ENCODE measurements at regions not wholly inside any gene's neighbourhood (a gene's known extent, or its start where the extent isn't known, plus 50 kb on each side); places are given as distances from the start of the nearest gene placed in this dataset.
"Not testable (repeated sequence)": the region's sequence is repeated elsewhere in the genome, so short reads cannot be mapped to it uniquely, and the experiment has no call there.

GRCh38 chr1:148402152-148403084 is 80.7 kb downstream of the PPIAL4G start (continued):
- TF ChIP-seq ARID4A (CRISPR knock-in tag; IDR thresholded peaks at IDR 0.05; ENCODE audit: borderline replicate concordance) (peak; percentile 39; the same call in 1 of the 2 replicates), ZBTB21 (CRISPR knock-in tag; IDR thresholded peaks at IDR 0.05) (peak; percentile 93), HMGXB4 (CRISPR knock-in tag; IDR thresholded peaks at IDR 0.05; ENCODE audit: borderline replicate concordance in 1 of 2, low read depth in 1 of 2) (peak; percentile 18 to 37; a peak in 1 of 4 replicates), KMT2A (CRISPR knock-in tag; IDR thresholded peaks at IDR 0.05) (0 out of 2 replicates have a peak, but pooled peaks have one; percentile 35), SOX13 (CRISPR knock-in tag; conservative IDR thresholded peaks at IDR 0.05 in 1 of 2, IDR thresholded peaks at IDR 0.05 in 1 of 2) (peak in 1 of 2 experiments; percentile 23; a peak in 1 of 4 replicates), JUND (CRISPR knock-in tag; IDR thresholded peaks at IDR 0.05) (0 out of 2 replicates have a peak, but pooled peaks have one; percentile 51), BATF2 (CRISPR knock-in tag; IDR thresholded peaks at IDR 0.05) (0 out of 2 replicates have a peak, but pooled peaks have one; percentile 33), ZHX1 (CRISPR knock-in tag; IDR thresholded peaks at IDR 0.05; ENCODE audit: low read depth) (0 out of 2 replicates have a peak, but pooled peaks have one; percentile 59), ELK4 (CRISPR knock-in tag; IDR thresholded peaks at IDR 0.05; ENCODE audit: borderline replicate concordance) (0 out of 2 replicates have a peak, but pooled peaks have one; percentile 33), IRF2 (CRISPR knock-in tag; IDR thresholded peaks at IDR 0.05) (peak; percentile 55; the same call in 1 of the 2 replicates), ZNF574 (CRISPR knock-in tag; IDR thresholded peaks at IDR 0.05) (peak; percentile 61)
- not testable (repeated sequence) for TF ChIP-seq SOX13 (IDR thresholded peaks at IDR 0.05)
